ENCODE measurements at regions not wholly inside any gene's neighbourhood (a gene's known extent, or its start where the extent isn't known, plus 50 kb on each side); places are given as distances from the start of the nearest gene placed in this dataset.
"Not testable (repeated sequence)": the region's sequence is repeated elsewhere in the genome, so short reads cannot be mapped to it uniquely, and the experiment has no call there.

DNA sequence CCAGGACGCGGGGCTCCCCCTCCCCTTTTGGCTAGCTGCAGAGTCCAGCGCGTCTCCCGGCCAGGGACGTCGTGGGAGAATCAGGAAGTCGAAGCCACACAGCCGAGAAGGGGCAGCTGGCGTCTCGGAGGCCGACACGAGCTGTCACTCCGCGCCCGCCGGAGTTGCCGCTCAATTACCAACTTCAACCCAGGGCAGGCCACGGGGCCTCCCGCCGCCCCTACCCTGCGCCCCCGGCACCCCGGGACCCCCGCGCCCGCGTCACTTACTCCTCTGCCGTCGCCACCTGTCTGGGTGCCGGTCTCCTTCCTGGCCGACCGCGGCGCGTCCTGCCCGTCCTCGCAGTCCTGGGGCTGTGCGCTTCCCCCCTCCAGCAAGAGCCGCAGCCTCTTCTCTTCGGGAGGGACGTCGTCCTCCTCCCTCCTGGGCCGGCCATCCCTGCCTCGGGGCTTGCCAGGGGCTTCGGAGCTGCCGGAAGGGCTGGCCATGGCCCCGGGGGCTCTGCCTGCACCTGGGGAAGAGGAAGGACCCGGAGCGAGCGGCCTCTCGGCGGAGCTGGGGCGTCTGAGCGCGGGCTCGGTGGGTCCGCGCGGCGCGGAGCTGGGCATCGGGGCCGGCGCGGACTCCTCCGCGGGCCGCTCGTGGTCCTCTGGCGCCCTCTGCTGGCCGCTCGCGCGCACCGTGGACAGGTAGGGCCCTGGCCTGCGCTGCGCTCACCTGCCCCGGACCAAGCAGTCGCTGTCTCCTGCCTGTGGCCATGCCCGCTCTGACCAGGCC lies 65.6 kb upstream of the CLEC6A start:
- peak; percentile 57 to 87 (median 71) for DNase-seq

DNA sequence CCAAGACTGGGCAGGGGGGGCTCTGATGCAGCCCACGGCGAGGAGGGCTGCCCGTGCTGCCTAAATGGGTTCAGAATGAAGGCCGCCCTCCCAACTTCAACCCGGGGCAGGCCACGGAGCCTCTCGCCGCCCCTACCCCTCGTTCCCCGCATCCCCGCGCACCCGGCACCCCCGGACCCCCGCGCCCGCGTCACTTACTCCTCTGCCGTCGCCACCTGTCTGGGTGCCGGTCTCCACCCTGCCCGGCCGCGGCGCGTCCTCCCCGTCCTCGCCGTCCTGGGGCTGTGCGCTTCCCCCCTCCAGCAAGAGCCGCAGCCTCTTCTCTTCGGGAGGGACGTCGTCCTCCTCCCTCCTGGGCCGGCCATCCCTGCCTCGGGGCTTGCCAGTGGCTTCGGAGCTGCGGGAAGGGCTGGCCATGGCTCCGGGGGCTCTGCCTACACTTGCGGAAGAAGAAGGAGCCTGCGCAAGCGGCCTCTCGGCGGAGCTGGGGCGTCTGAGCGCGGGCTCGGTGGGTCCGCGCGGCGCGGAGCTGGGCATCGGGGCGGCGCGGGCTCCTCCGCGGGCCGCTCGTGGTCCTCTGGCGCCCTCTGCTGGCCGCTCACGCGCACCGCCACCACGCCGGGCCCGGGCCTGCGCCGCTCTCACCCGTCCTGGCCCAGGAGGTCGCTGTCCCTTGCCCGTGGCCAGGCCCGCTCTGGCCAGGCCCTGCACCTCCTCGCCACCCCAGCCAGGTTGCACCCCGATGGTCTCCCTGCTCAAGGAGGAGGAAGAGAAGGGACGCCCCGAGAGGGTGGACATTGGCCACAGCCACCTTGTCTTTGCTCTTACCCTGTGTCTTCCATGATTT lies 59.3 kb upstream of the CLEC6A start:
- DNase-seq, result peak; percentile 66 to 85 (median 80)

DNA sequence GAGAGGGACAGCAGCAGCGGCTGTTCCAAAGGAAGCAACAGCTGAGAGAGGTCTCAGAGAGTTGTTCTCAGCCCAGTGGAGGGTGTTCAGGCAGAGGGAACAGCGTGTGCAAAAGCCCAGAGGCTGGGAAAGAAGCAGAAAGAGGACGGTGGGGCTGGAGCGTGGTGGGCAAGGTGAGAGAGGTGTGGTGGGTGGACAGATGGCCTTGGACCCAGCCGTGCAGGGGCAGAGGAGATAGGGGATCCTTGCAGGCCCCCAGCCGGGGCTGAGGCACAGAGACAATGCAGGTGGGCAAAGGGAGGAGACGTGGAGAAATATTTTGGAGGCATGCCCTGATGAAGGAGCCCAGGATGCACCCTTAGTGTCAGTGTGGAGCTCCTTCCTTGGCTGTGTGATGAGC lies 58.4 kb upstream of the CLEC6A start:
- not testable (repeated sequence) for DNase-seq

DNA sequence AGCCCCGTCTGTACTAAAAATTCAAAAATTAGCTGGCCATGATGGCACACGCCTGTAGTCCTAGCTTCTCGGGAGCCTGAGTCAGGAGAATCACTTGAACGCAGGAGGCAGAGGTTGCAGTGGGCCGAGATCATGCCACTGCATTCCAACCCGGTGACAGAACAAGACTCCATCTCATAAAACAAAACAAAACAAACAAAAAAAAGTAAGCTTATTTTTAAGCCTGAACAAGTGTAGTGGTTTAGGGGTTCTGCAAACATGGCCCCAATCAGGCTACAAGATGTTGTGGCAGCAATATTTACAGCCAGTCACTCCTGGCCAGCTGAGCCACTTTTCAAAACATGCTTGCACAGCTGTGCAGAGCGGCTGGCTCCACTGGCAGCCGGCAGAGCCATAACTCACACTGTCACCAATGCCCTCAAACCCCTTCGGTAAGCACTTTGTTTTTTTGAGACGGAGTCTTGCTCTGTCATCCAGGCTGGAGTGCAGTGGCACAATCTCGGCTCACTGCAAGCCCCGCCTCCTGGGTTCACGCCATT lies 56.2 kb upstream of the CLEC6A start:
- DNase-seq, result not testable (repeated sequence)

DNA sequence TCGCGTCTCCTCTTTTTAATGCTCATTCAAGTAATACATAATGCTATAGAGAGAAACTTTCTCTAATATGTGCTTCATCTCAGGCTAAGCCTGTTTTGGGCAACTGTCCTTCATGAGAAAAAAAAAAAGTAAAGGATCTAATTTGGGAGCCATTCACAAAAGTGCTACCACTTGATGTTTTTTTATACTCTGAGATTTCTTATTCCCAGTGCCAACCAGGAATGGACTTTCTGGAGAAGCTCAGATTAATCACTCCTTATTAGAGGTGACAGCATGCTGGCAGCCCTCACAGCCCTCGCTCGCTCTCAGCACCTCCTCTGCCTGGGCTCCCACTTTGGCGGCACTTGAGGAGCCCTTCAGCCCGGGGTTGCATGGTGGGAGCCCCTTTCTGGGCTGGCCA lies 51.9 kb upstream of the CLEC6A start:
- not testable (repeated sequence) for DNase-seq

DNA sequence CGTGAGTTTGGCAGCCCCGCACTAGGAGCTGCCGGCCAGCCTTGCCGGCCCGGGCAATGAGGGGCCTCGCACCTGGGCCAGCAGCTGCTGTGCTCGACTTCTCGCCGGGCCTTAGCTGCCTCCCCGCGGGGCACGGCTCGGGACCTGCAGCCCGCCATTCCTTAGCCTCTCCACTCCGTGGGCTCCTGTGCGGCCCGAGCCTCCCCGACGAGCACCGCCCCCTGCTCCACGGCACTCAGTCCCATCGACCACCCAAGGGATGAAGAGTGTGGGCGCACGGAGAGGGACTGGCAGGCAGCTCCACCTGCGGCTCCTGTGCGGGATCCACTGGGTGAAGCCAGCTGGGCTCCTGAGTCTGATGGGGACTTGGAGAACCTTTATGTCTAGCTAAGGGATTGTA lies 51.4 kb upstream of the CLEC6A start:
- DNase-seq, result not testable (repeated sequence)
